WERI-Rb-1 (cell line): ENCODE measurements at regions not wholly inside any gene's neighbourhood (a gene's known extent, or its start where the extent isn't known, plus 50 kb on each side); places are given as distances from the start of the nearest gene placed in this dataset.
"Not testable (repeated sequence)": the region's sequence is repeated elsewhere in the genome, so short reads cannot be mapped to it uniquely, and the experiment has no call there.

Experiments used
- DNase-seq: peaks from one replicate; pipeline ENCODE4 v3.0.0-alpha.2; 2020
- H3K27ac ChIP-seq: fragments of 250-450 bp; sonication (Bioruptor Pico); 2 replicates; pipeline ENCODE4 v1.5.1; 2020; ENCODE audit warnings: mild to moderate bottlenecking, moderate library complexity
- H3K27me3 ChIP-seq: fragments of 250-450 bp; sonication (Bioruptor Pico); 2 replicates; pipeline ENCODE4 v1.5.1; 2021; ENCODE audit warnings: mild to moderate bottlenecking, low read depth, moderate library complexity; ENCODE audit not compliant: insufficient read depth, severe bottlenecking
- H3K36me3 ChIP-seq: fragments of 250-450 bp; sonication (Bioruptor Pico); 2 replicates; pipeline ENCODE4 v1.5.1; 2020; ENCODE audit warnings: mild to moderate bottlenecking, moderate library complexity
- H3K4me3 ChIP-seq: 2 replicates; pipeline ENCODE4 v1.5.1; 2011; ENCODE audit warnings: low read depth, mild to moderate bottlenecking, control low read depth, low read length
- H3K9me3 ChIP-seq: fragments of 250-450 bp; sonication (Bioruptor Pico); 2 replicates; pipeline ENCODE4 v1.5.1; 2021; ENCODE audit warnings: mild to moderate bottlenecking, moderate library complexity; ENCODE audit not compliant: severe bottlenecking
- TF ChIP-seq, protein P1 (sequence below): IDR thresholded peaks from 2 replicates; pipeline ENCODE4 v1.5.1; 2011; ENCODE audit warnings: low read depth, mild to moderate bottlenecking, control low read depth, inconsistent platforms, low read length

DNA sequence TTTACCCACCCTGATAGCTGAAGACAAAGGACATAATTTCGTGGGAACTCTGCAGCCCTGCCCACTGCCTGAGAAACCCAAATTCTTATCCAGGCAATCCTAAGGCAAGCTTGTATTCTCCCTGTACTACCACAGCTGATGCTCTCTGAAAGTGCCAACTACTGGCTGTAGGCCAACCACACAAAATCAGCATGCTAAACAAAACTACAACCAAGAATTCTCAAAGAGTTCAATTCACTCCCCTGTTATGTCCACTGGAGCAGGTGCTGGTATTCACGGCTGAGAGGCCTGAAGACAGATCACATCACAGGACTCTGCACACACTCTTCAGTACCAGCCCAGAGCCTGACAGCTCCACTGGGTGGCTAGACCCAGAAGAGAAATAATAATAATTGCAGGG is 375.9 kb upstream of the NDST4 start:
- TF ChIP-seq, protein P1, sequence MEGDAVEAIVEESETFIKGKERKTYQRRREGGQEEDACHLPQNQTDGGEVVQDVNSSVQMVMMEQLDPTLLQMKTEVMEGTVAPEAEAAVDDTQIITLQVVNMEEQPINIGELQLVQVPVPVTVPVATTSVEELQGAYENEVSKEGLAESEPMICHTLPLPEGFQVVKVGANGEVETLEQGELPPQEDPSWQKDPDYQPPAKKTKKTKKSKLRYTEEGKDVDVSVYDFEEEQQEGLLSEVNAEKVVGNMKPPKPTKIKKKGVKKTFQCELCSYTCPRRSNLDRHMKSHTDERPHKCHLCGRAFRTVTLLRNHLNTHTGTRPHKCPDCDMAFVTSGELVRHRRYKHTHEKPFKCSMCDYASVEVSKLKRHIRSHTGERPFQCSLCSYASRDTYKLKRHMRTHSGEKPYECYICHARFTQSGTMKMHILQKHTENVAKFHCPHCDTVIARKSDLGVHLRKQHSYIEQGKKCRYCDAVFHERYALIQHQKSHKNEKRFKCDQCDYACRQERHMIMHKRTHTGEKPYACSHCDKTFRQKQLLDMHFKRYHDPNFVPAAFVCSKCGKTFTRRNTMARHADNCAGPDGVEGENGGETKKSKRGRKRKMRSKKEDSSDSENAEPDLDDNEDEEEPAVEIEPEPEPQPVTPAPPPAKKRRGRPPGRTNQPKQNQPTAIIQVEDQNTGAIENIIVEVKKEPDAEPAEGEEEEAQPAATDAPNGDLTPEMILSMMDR, result no peak
- Histone ChIP-seq H3K27me3 (no peaks in the 10 kb centered on the region), H3K9me3 (peaks cover 3% of the 10 kb centered on the region), H3K4me3 (no peak overlapping the region), H3K27ac (no peak overlapping the region), H3K36me3 (no peaks in the 10 kb centered on the region)
- no peak for DNase-seq

DNA sequence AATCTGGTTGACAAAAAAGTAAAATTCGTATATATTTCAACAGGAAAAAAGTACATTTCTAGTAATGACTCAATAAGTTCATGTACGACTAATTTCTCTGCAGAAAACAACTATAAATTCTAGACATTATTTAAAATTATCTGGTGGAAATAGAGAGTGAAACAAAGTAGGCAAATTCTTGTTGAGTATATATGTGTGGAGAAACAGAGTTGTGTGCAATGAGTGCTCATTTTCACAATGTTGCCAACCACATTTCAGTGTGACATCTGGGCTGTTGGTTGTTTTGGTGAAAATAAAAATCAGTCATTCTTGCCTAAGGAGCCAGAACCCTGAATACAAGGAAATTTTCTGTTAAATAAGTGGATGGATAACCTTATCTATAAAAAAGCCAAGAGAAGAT is 372.0 kb upstream of the NDST4 start:
- DNase-seq, result no peak
- H3K4me3 ChIP-seq, result no peak overlapping the region
- no peaks in the 10 kb centered on the region for H3K36me3 ChIP-seq
- no peaks in the 10 kb centered on the region for H3K27me3 ChIP-seq
- H3K27ac ChIP-seq, result no peak overlapping the region
- H3K9me3 ChIP-seq, result peaks cover 3% of the 10 kb centered on the region
- TF ChIP-seq, protein P1, result no peak

DNA sequence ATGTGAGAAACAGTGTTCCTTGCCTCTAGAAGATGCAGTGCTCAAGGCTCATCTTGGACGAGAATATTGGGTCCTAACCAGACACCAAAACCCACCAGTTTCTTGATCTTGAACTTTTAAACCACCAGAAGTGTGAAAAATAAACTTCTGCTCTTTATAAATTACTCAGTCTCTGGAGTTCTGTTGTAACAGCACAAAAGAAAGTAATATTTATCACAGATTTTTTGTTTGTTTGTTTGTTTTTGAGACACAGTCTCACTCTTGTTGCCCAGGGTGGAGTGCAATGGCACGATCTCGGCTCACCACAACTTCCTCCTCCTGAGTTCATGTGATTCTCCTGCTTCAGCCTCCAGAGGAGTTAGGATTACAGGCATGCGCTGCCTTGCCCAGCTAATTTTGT is 371.1 kb upstream of the NDST4 start:
- no peaks in the 10 kb centered on the region for H3K9me3 ChIP-seq
- no peaks in the 10 kb centered on the region for H3K36me3 ChIP-seq
- H3K27ac ChIP-seq, result no peak overlapping the region
- DNase-seq, result no peak
- H3K27me3 ChIP-seq, result no peaks in the 10 kb centered on the region
- TF ChIP-seq, protein P1, result no peak
- H3K4me3 ChIP-seq, result no peak overlapping the region

DNA sequence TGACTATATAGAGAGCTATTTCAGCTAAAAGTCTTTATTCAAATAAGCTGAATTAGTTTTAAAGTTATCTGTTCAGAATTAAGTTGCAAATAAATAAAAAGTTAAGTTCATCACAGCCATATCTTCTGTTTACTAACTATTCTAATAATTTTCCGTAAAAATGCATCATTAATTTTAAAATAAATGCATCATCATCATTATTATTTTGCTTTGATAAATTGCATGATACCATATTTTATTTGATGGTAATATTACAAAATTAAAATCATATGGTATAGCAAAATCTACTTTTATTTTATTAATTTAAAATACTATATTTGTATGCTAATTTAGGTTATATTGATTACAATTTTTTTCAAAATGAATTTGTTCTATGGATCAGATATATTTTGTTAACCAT is 357.3 kb upstream of the NDST4 start:
- Histone ChIP-seq H3K4me3 (no peak overlapping the region), H3K27me3 (no peaks in the 10 kb centered on the region), H3K36me3 (no peaks in the 10 kb centered on the region), H3K27ac (no peak overlapping the region), H3K9me3 (no peaks in the 10 kb centered on the region)
- no peak for DNase-seq
- TF ChIP-seq, protein P1, result no peak

DNA sequence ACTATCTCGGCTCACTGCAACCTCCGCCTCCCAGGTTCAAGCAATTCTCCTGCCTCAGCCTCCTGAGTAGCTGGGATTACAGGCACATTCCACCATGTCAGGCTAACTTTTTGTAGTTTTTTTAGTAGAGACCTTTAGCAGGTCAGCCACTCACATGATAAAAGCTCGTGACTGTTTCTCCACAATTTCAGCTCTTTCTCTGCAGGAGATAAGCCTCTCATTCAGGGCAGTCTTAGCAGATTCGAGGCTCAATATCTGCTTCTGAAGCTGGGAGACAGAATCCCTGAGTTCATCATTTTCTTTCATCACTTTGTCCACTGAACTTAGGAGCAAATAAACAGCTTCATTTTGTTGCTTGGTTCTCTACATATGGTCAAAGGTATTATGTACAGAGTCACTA is 345.9 kb upstream of the NDST4 start:
- not testable (repeated sequence) for H3K27me3 ChIP-seq, DNase-seq, H3K9me3 ChIP-seq, H3K36me3 ChIP-seq, H3K4me3 ChIP-seq, H3K27ac ChIP-seq

DNA sequence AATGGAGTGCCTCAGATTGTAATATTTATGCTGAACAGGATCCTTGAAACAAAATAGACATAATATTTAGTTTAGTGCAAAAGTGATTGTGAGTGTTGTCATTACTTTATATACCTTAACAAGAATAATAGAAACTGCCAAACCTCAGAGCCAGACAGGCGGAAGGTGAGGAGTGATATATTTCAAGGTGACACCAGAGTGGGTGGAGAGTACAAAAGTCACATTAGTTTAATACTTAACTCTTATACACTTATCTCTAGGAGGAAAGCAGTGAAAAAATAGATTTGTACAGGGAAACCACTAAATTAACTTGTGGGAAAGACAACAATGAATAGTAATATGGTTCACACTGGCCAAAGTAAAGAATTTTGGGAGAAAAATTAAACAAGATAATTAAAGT is 342.8 kb upstream of the NDST4 start:
- Histone ChIP-seq H3K9me3 (no peaks in the 10 kb centered on the region), H3K36me3 (no peaks in the 10 kb centered on the region), H3K27me3 (no peaks in the 10 kb centered on the region), H3K4me3 (no peak overlapping the region), H3K27ac (no peak overlapping the region)
- DNase-seq, result no peak
- TF ChIP-seq, protein P1, result no peak
